HepG2 (cell line): ENCODE measurements at regions not wholly inside any gene's neighbourhood (a gene's known extent, or its start where the extent isn't known, plus 50 kb on each side); places are given as distances from the start of the nearest gene placed in this dataset.

Experiments
- BRCA1 ChIP-seq: sonication (generic); formaldehyde crosslinking; IDR thresholded peaks from 2 replicates; pipeline ENCODE4 v1.4.0; 2020; ENCODE audit warnings: missing genetic modification reagents
- CREM ChIP-seq, 2 experiments: sonication (generic) in 1 of 2; formaldehyde crosslinking in 1 of 2; IDR thresholded peaks; 2 replicates each; pipeline versions ENCODE4 v1.4.0 to v1.6.1; 2016 to 2020; ENCODE audit warnings: antibody characterized with exemption in 1 of 2, mild to moderate bottlenecking in 1 of 2, missing genetic modification reagents in 1 of 2
- CTCF ChIP-seq: sonication (generic); formaldehyde crosslinking; IDR thresholded peaks from 2 replicates; pipeline ENCODE4 v1.5.0; 2020; ENCODE audit warnings: mild to moderate bottlenecking, missing genetic modification reagents, moderate library complexity
- EP300 ChIP-seq, 3 experiments: sonication (generic) in 1 of 3; formaldehyde crosslinking in 1 of 3; IDR thresholded peaks; 2 replicates each; pipeline versions ENCODE4 v1.5.1 to v1.6.1; 2011 to 2020; ENCODE audit warnings: low read depth in 2 of 3, low read length in 2 of 3, borderline replicate concordance in 1 of 3, improper control_type of control experiment in 1 of 3, mild to moderate bottlenecking in 1 of 3, missing genetic modification reagents in 1 of 3, moderate library complexity in 1 of 3
- HNRNPUL1 ChIP-seq: fragments of 200-400 bp; formaldehyde crosslinking; IDR thresholded peaks from 2 replicates; pipeline ENCODE4 v1.6.1; 2017; ENCODE audit warnings: low read depth, mild to moderate bottlenecking, low read length, moderate library complexity
- MLXIP ChIP-seq: sonication (generic); formaldehyde crosslinking; IDR thresholded peaks from 2 replicates; pipeline ENCODE4 v1.9.0; 2021; ENCODE audit warnings: missing genetic modification reagents, borderline replicate concordance
- MXI1 ChIP-seq: IDR thresholded peaks from 3 replicates; pipeline ENCODE4 v1.6.1; 2012; ENCODE audit warnings: low read depth, low read length, inconsistent platforms, borderline replicate concordance
- NBN ChIP-seq: fragments of 450-650 bp; conservative IDR thresholded peaks from 2 replicates; pipeline ENCODE4 v1.6.1; 2017
- POLR2A ChIP-seq, 2 experiments: IDR thresholded peaks; 2 replicates each; pipeline ENCODE4 v1.6.1; 2011; ENCODE audit warnings: low read depth in 2 of 2, low read length in 2 of 2, mild to moderate bottlenecking in 1 of 2, moderate library complexity in 1 of 2; ENCODE audit not compliant: insufficient read depth in 1 of 2
- REST ChIP-seq, 2 experiments: IDR thresholded peaks; 2 replicates each; pipeline ENCODE4 v1.6.1; 2011 to 2012; ENCODE audit warnings: low read length in 2 of 2, borderline replicate concordance in 1 of 2, low read depth in 1 of 2, mild to moderate bottlenecking in 1 of 2, moderate library complexity in 1 of 2
- SCMH1 ChIP-seq: sonication (generic); formaldehyde crosslinking; IDR thresholded peaks from 2 replicates; pipeline ENCODE4 v1.9.0; 2021; ENCODE audit warnings: missing genetic modification reagents, mild to moderate bottlenecking, borderline replicate concordance
- SNAPC2 ChIP-seq: sonication (generic); formaldehyde crosslinking; IDR thresholded peaks from 2 replicates; pipeline ENCODE4 v1.8.1; 2022; ENCODE audit warnings: mild to moderate bottlenecking, missing genetic modification reagents
- ZNF780A ChIP-seq: sonication (generic); formaldehyde crosslinking; IDR thresholded peaks from 2 replicates; pipeline ENCODE4 v1.8.0; 2022; ENCODE audit warnings: mild to moderate bottlenecking, missing genetic modification reagents, moderate library complexity

GRCh38 chr20:50368813-50369224, 141.4 kb upstream of the PTPN1 start:
- TF ChIP-seq MXI1: no peak
- TF ChIP-seq SNAPC2: no peak
- no peak; the same call in 1 of the 2 replicates for TF ChIP-seq CTCF (CRISPR knock-in tag)
- no peak for TF ChIP-seq HNRNPUL1
- TF ChIP-seq NBN: no peak
- no peak for TF ChIP-seq BRCA1 (CRISPR knock-in tag)
- TF ChIP-seq ZNF780A (CRISPR knock-in tag): no peak
- TF ChIP-seq REST (IDR thresholded peaks at IDR 0.05; ENCODE audit: borderline replicate concordance in 1 of 2, low read depth in 1 of 2, low read length in 2 of 2): no peak
- TF ChIP-seq POLR2A (IDR thresholded peaks at IDR 0.05; ENCODE audit: insufficient read depth in 1 of 2, low read depth in 2 of 2, low read length in 2 of 2): peak in 1 of 2 experiments; percentile 64; a peak in 1 of 4 replicates
- TF ChIP-seq SCMH1 (CRISPR knock-in tag): no peak
- peak; percentile 62 for TF ChIP-seq CREM (IDR thresholded peaks at IDR 0.05)
- no peak for TF ChIP-seq CREM (CRISPR knock-in tag; IDR thresholded peaks at IDR 0.05)
- no peak for TF ChIP-seq MLXIP (CRISPR knock-in tag)
- TF ChIP-seq EP300 (IDR thresholded peaks at IDR 0.05; ENCODE audit: low read depth in 2 of 2, low read length in 2 of 2): 0 out of 4 replicates have a peak, but pooled peaks of 1 of the 2 experiments have one; percentile 3
- TF ChIP-seq EP300 (CRISPR knock-in tag; IDR thresholded peaks at IDR 0.05; ENCODE audit: borderline replicate concordance): no peak
